SJSA1 (cell line): ENCODE measurements at regions not wholly inside any gene's neighbourhood (a gene's known extent, or its start where the extent isn't known, plus 50 kb on each side); places are given as distances from the start of the nearest gene placed in this dataset.

Experiments
- DNase-seq, 2 experiments: peaks; one replicate each; pipeline ENCODE4 v3.0.0-alpha.2; 2015 to 2020; ENCODE audit warnings: low spot score in 2 of 2, low read depth in 1 of 2
- H3K27ac ChIP-seq: fragments of 250-450 bp; sonication (Bioruptor Pico); 2 replicates; pipeline ENCODE4 v1.5.1; 2020; ENCODE audit warnings: mild to moderate bottlenecking, moderate library complexity
- H3K27me3 ChIP-seq: fragments of 250-450 bp; sonication (Bioruptor Pico); replicated peaks from 2 replicates; pipeline ENCODE4 v1.5.1; 2020; ENCODE audit warnings: mild to moderate bottlenecking, moderate library complexity
- H3K36me3 ChIP-seq: fragments of 250-450 bp; sonication (Bioruptor Pico); 2 replicates; pipeline ENCODE4 v1.5.1; 2020; ENCODE audit warnings: mild to moderate bottlenecking
- H3K4me1 ChIP-seq: fragments of 250-450 bp; sonication (Bioruptor Pico); replicated peaks from 2 replicates; pipeline ENCODE4 v1.6.1; 2021; ENCODE audit warnings: mild to moderate bottlenecking
- H3K4me3 ChIP-seq: fragments of 250-450 bp; sonication (Bioruptor Pico); 2 replicates; pipeline ENCODE4 v1.5.1; 2020; ENCODE audit warnings: mild to moderate bottlenecking
- H3K9me3 ChIP-seq: fragments of 250-450 bp; sonication (Bioruptor Pico); replicated peaks from 2 replicates; pipeline ENCODE4 v1.5.1; 2020; ENCODE audit warnings: mild to moderate bottlenecking

- no peaks in the 10 kb centered on the region for H3K36me3 ChIP-seq
- DNase-seq = no peak
- no peaks in the 10 kb centered on the region for H3K27me3 ChIP-seq
- no peak overlapping the region for H3K4me3 ChIP-seq
- peak overlapping the region; percentile 32 for H3K27ac ChIP-seq
- H3K4me1 ChIP-seq = peaks cover 68% of the 10 kb centered on the region
- H3K9me3 ChIP-seq = no peaks in the 10 kb centered on the region
Observed at GRCh38 chr1:234865171-234866006, 255.4 kb upstream of the IRF2BP2 start.

- Histone ChIP-seq H3K4me1 (peaks cover 65% of the 10 kb centered on the region), H3K36me3 (no peaks in the 10 kb centered on the region), H3K27me3 (no peaks in the 10 kb centered on the region), H3K9me3 (no peaks in the 10 kb centered on the region), H3K27ac (no peak overlapping the region), H3K4me3 (no peak overlapping the region)
- DNase-seq = no peak
Observed at GRCh38 chr1:234864116-234864515, 254.1 kb upstream of the IRF2BP2 start.

- Histone ChIP-seq H3K4me3 (no peak overlapping the region), H3K27ac (peak overlapping the region; percentile 52), H3K9me3 (no peaks in the 10 kb centered on the region), H3K4me1 (peaks cover 65% of the 10 kb centered on the region), H3K36me3 (no peaks in the 10 kb centered on the region), H3K27me3 (no peaks in the 10 kb centered on the region)
- peak in 1 of 2 experiments; percentile 50 for DNase-seq
Observed at GRCh38 chr1:234863551-234863971, 253.6 kb upstream of the IRF2BP2 start.

- H3K27me3 ChIP-seq = no peaks in the 10 kb centered on the region
- no peak overlapping the region for H3K4me3 ChIP-seq
- peak overlapping the region; percentile 52 for H3K27ac ChIP-seq
- peak; percentile 75 to 78 for DNase-seq
- peaks cover 65% of the 10 kb centered on the region for H3K4me1 ChIP-seq
- H3K36me3 ChIP-seq = no peaks in the 10 kb centered on the region
- H3K9me3 ChIP-seq = no peaks in the 10 kb centered on the region
Observed at GRCh38 chr1:234862944-234863515, 253.1 kb upstream of the IRF2BP2 start.

GRCh38 chr1:234862360-234862943, 252.5 kb upstream of the IRF2BP2 start:
- DNase-seq = no peak
- Histone ChIP-seq H3K36me3 (no peaks in the 10 kb centered on the region), H3K4me1 (peaks cover 62% of the 10 kb centered on the region), H3K27ac (peak overlapping the region; percentile 52), H3K9me3 (no peaks in the 10 kb centered on the region), H3K27me3 (no peaks in the 10 kb centered on the region), H3K4me3 (no peak overlapping the region)

- no peak overlapping the region for H3K27ac ChIP-seq
- peaks cover 55% of the 10 kb centered on the region for H3K4me1 ChIP-seq
Observed at GRCh38 chr1:234861761-234862160, 251.8 kb upstream of the IRF2BP2 start.

GRCh38 chr1:234861024-234861620, 251.1 kb upstream of the IRF2BP2 start:
- H3K27me3 ChIP-seq = no peaks in the 10 kb centered on the region
- no peaks in the 10 kb centered on the region for H3K9me3 ChIP-seq
- H3K4me1 ChIP-seq = peaks cover 49% of the 10 kb centered on the region
- no peak overlapping the region for H3K4me3 ChIP-seq
- no peak for DNase-seq
- no peaks in the 10 kb centered on the region for H3K36me3 ChIP-seq
- H3K27ac ChIP-seq = no peak overlapping the region

More at GRCh38 chr1:234861761-234862160, 251.8 kb upstream of the IRF2BP2 start:
- H3K36me3 ChIP-seq = no peaks in the 10 kb centered on the region
- no peaks in the 10 kb centered on the region for H3K9me3 ChIP-seq
- no peaks in the 10 kb centered on the region for H3K27me3 ChIP-seq
- no peak for DNase-seq
- H3K4me3 ChIP-seq = no peak overlapping the region

GRCh38 chr1:234858722-234859121, 248.7 kb upstream of the IRF2BP2 start:
- H3K36me3 ChIP-seq = no peaks in the 10 kb centered on the region
- H3K4me3 ChIP-seq = no peak overlapping the region
- H3K27ac ChIP-seq = no peak overlapping the region
- peaks cover 34% of the 10 kb centered on the region for H3K4me1 ChIP-seq
- DNase-seq = no peak
- no peaks in the 10 kb centered on the region for H3K27me3 ChIP-seq
- H3K9me3 ChIP-seq = no peaks in the 10 kb centered on the region

- no peaks in the 10 kb centered on the region for H3K9me3 ChIP-seq
- no peaks in the 10 kb centered on the region for H3K36me3 ChIP-seq
- no peak overlapping the region for H3K27ac ChIP-seq
- no peak overlapping the region for H3K4me3 ChIP-seq
- DNase-seq = no peak
- no peaks in the 10 kb centered on the region for H3K27me3 ChIP-seq
- peaks cover 29% of the 10 kb centered on the region for H3K4me1 ChIP-seq
Observed at GRCh38 chr1:234856845-234857245, 246.9 kb upstream of the IRF2BP2 start.

- no peaks in the 10 kb centered on the region for H3K36me3 ChIP-seq
- H3K4me1 ChIP-seq = peaks cover 28% of the 10 kb centered on the region
- no peaks in the 10 kb centered on the region for H3K9me3 ChIP-seq
- no peak overlapping the region for H3K27ac ChIP-seq
- no peak for DNase-seq
- no peak overlapping the region for H3K4me3 ChIP-seq
- no peaks in the 10 kb centered on the region for H3K27me3 ChIP-seq
Observed at GRCh38 chr1:234855851-234856250, 245.9 kb upstream of the IRF2BP2 start.

- Histone ChIP-seq H3K9me3 (no peaks in the 10 kb centered on the region), H3K36me3 (no peaks in the 10 kb centered on the region), H3K4me3 (no peak overlapping the region), H3K27ac (no peak overlapping the region), H3K27me3 (no peaks in the 10 kb centered on the region), H3K4me1 (peaks cover 36% of the 10 kb centered on the region)
- no peak for DNase-seq
Observed at GRCh38 chr1:234854645-234855039, 244.7 kb upstream of the IRF2BP2 start.

GRCh38 chr1:234853906-234854644, 244.1 kb upstream of the IRF2BP2 start:
- no peaks in the 10 kb centered on the region for H3K27me3 ChIP-seq
- no peaks in the 10 kb centered on the region for H3K9me3 ChIP-seq
- DNase-seq = no peak
- H3K4me3 ChIP-seq = no peak overlapping the region
- H3K27ac ChIP-seq = no peak overlapping the region
- H3K36me3 ChIP-seq = no peaks in the 10 kb centered on the region
- peaks cover 42% of the 10 kb centered on the region for H3K4me1 ChIP-seq

- DNase-seq = no peak
- H3K4me3 ChIP-seq = no peak overlapping the region
- no peaks in the 10 kb centered on the region for H3K36me3 ChIP-seq
- H3K27me3 ChIP-seq = no peaks in the 10 kb centered on the region
- no peak overlapping the region for H3K27ac ChIP-seq
- peaks cover 54% of the 10 kb centered on the region for H3K4me1 ChIP-seq
- no peaks in the 10 kb centered on the region for H3K9me3 ChIP-seq
Observed at GRCh38 chr1:234852659-234853058, 242.7 kb upstream of the IRF2BP2 start.
